ENCODE measurements at regions not wholly inside any gene's neighbourhood (a gene's known extent, or its start where the extent isn't known, plus 50 kb on each side); places are given as distances from the start of the nearest gene placed in this dataset. TPM values are rescaled to one million over a fixed set of nuclear protein-coding genes. Genes with fewer than 3 reads are reported as not detected.

DNA sequence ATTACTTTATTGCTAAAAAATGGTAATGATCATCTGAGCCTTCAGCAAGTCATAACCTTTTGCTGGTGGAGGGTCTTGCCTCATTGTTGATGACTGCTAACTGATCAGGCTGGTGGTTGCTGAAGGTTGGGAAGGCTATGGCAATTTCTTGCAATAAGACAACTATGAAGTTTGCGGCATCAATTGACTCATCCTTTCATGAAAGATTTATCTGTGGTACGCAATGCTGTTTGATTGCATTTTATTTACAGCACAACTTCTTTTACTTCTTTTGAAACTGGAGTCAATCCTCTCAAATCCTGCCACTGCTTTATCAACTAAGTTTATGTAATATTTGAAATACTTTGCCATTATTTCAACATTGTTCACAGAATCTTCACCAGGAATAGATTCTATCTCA, 58.3 kb upstream of the ACO1 start:
- Mint-ChIP-seq H3K27ac (no peak overlapping the region), H3K9me3 (no peaks in the 10 kb centered on the region), H3K4me1 (ENCODE audit: low read depth) (no peaks in the 10 kb centered on the region), H3K4me3 (no peak overlapping the region), H3K27me3 (peaks cover 11% of the 10 kb centered on the region), H3K36me3 (ENCODE audit: low read depth) (no peaks in the 10 kb centered on the region)
- ChIA-PET CTCF (no interaction called here), POLR2A (no interaction called here)
- no peak for ATAC-seq
- TF ChIP-seq, protein P1, sequence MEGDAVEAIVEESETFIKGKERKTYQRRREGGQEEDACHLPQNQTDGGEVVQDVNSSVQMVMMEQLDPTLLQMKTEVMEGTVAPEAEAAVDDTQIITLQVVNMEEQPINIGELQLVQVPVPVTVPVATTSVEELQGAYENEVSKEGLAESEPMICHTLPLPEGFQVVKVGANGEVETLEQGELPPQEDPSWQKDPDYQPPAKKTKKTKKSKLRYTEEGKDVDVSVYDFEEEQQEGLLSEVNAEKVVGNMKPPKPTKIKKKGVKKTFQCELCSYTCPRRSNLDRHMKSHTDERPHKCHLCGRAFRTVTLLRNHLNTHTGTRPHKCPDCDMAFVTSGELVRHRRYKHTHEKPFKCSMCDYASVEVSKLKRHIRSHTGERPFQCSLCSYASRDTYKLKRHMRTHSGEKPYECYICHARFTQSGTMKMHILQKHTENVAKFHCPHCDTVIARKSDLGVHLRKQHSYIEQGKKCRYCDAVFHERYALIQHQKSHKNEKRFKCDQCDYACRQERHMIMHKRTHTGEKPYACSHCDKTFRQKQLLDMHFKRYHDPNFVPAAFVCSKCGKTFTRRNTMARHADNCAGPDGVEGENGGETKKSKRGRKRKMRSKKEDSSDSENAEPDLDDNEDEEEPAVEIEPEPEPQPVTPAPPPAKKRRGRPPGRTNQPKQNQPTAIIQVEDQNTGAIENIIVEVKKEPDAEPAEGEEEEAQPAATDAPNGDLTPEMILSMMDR (IDR thresholded peaks at IDR 0.05) = no peak
- DNase-seq = no peak
- intact Hi-C loops (cut with micrococcal nuclease) = no loop called here

DNA sequence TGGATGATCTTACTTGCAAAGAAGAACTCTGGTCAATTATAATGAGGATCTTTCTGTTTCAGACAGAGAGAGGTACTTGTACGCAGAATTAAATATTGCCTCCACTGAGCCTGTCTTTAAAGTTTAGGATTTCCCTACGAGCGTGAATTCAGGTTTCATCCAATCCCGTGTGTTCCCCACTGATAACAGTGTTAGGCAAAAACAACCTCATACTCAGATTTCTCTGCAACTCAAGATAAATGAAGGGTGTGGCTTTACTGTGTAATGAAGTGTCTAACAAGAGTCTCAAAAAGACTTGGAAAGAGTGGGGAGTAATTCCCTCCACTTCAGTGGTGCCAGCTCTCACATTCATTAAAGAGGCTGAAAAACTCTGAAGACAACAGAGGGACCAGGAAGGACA, 53.2 kb upstream of the ACO1 start:
- CTCF ChIA-PET = interaction anchor here (1.0 kb wide), 1 partner anchor 10 kb away, joined by 3 read pairs; no protein-coding TSS in a partner anchor
- POLR2A ChIA-PET = no interaction called here
- Mint-ChIP-seq H3K4me1 (ENCODE audit: low read depth) (no peaks in the 10 kb centered on the region), H3K27ac (no peak overlapping the region), H3K9me3 (no peaks in the 10 kb centered on the region), H3K4me3 (no peak overlapping the region), H3K36me3 (ENCODE audit: low read depth) (no peaks in the 10 kb centered on the region), H3K27me3 (peaks cover 10% of the 10 kb centered on the region)
- TF ChIP-seq, protein P1 (IDR thresholded peaks at IDR 0.05) = no peak
- intact Hi-C loops (cut with micrococcal nuclease) = no loop called here
- ATAC-seq (no peak), DNase-seq (no peak)

DNA sequence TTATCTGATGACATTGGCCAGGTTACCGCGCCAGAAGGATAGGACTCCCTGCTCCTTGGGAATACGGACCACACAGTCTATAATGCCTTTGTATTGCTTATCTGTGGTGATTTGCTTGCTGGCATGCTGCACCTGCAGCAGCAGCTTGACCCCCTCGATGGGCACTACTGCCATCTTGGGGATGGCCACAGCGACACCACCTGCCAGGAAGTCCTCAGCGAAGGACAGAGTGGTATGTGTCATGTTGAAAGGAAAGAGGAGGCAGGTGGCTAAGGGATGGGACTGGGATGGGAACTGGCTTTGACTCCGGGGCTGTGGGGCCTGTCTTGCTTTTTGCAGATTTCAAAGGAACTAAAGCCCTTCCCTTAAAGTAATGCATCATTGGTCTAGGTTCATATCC, 50.3 kb upstream of the ACO1 start:
- Mint-ChIP-seq H3K36me3 (ENCODE audit: low read depth) (no peaks in the 10 kb centered on the region), H3K4me3 (no peak overlapping the region), H3K9me3 (no peaks in the 10 kb centered on the region), H3K27ac (no peak overlapping the region), H3K4me1 (ENCODE audit: low read depth) (no peaks in the 10 kb centered on the region), H3K27me3 (peaks cover 4% of the 10 kb centered on the region)
- CTCF ChIA-PET = no interaction called here
- intact Hi-C loops (cut with micrococcal nuclease) = no loop called here
- ATAC-seq (no peak), DNase-seq (no peak)
- POLR2A ChIA-PET = no interaction called here
- TF ChIP-seq, protein P1 (IDR thresholded peaks at IDR 0.05) = no peak

Small RNAs in the stretch of these regions (microRNA-seq; reads per million reads assigned to microRNA genes)
- gene MIR873 (ENCODE audit: borderline microRNAs expressed, borderline replicate concordance) (not detected), gene MIR876 (ENCODE audit: borderline microRNAs expressed, borderline replicate concordance) (not detected)
